HEK293T (cell line): ENCODE measurements at regions not wholly inside any gene's neighbourhood (a gene's known extent, or its start where the extent isn't known, plus 50 kb on each side); places are given as distances from the start of the nearest gene placed in this dataset.
"Not testable (repeated sequence)": the region's sequence is repeated elsewhere in the genome, so short reads cannot be mapped to it uniquely, and the experiment has no call there.

Experiments used
- CTCF ChIA-PET: fragments of 350-600 bp; formaldehyde crosslinking; extraction: SDS; loops from one replicate; lab custom pipeline; 2021; ENCODE audit warnings: antibody characterized with exemption, inconsistent platforms; lab: Yijun Ruan, JAX
- POLR2A ChIA-PET: fragments of 350-600 bp; formaldehyde crosslinking; extraction: SDS; loops from one replicate; lab custom pipeline; 2020; ENCODE audit warnings: antibody characterized with exemption, inconsistent platforms; lab: Yijun Ruan, JAX
- DNase-seq: peaks from one replicate; pipeline ENCODE4 v3.0.0; 2012; ENCODE audit warnings: mixed read lengths; ENCODE audit errors: extremely low spot score
- ARNT ChIP-seq: fragments of 450-650 bp; IDR thresholded peaks from 2 replicates; pipeline ENCODE4 v1.6.1; 2017; ENCODE audit warnings: mild to moderate bottlenecking
- BHLHE40 ChIP-seq: fragments of 450-650 bp; IDR thresholded peaks from 2 replicates; pipeline ENCODE4 v1.6.1; 2016; ENCODE audit warnings: mild to moderate bottlenecking, moderate library complexity, borderline replicate concordance
- CTBP1 ChIP-seq: fragments of 450-650 bp; IDR thresholded peaks from 2 replicates; pipeline ENCODE4 v1.6.1; 2016; ENCODE audit warnings: borderline replicate concordance
- ELF4 ChIP-seq: fragments of 450-650 bp; IDR thresholded peaks from 2 replicates; pipeline ENCODE4 v1.6.1; 2017; ENCODE audit warnings: antibody characterized with exemption
- FOXA1 ChIP-seq: fragments of 450-650 bp; IDR thresholded peaks from 2 replicates; pipeline ENCODE4 v1.6.1; 2016; ENCODE audit warnings: mild to moderate bottlenecking
- FOXK2 ChIP-seq: fragments of 450-650 bp; IDR thresholded peaks from 2 replicates; pipeline ENCODE4 v1.6.1; 2016; ENCODE audit warnings: mild to moderate bottlenecking
- FOXM1 ChIP-seq: fragments of 450-650 bp; IDR thresholded peaks from 2 replicates; pipeline ENCODE4 v1.6.1; 2017; ENCODE audit warnings: mild to moderate bottlenecking, borderline replicate concordance
- HDGF ChIP-seq: fragments of 450-650 bp; IDR thresholded peaks from 2 replicates; pipeline ENCODE4 v1.6.1; 2017; ENCODE audit warnings: antibody characterized with exemption, borderline replicate concordance
- L3MBTL2 ChIP-seq: fragments of 450-650 bp; conservative IDR thresholded peaks from 2 replicates; pipeline ENCODE4 v1.6.1; 2016; ENCODE audit warnings: mild to moderate bottlenecking
- LEF1 ChIP-seq: fragments of 450-650 bp; IDR thresholded peaks from 2 replicates; pipeline ENCODE4 v1.6.1; 2017; ENCODE audit warnings: mild to moderate bottlenecking, borderline replicate concordance
- NFRKB ChIP-seq: fragments of 450-650 bp; IDR thresholded peaks from 2 replicates; pipeline ENCODE4 v1.6.1; 2016; ENCODE audit warnings: mild to moderate bottlenecking, moderate library complexity
- SP1 ChIP-seq: fragments of 450-650 bp; IDR thresholded peaks from 2 replicates; pipeline ENCODE4 v1.6.1; 2017
- SUZ12 ChIP-seq: fragments of 450-650 bp; IDR thresholded peaks from 2 replicates; pipeline ENCODE4 v1.6.1; 2016; ENCODE audit warnings: mild to moderate bottlenecking
- TARDBP ChIP-seq: fragments of 450-650 bp; IDR thresholded peaks from 2 replicates; pipeline ENCODE4 v1.6.1; 2016
- ZNF384 ChIP-seq: fragments of 450-650 bp; IDR thresholded peaks from 2 replicates; pipeline ENCODE4 v1.6.1; 2016
- TF ChIP-seq, protein P1 (sequence below): fragments of 450-650 bp; IDR thresholded peaks from 2 replicates; pipeline ENCODE4 v1.6.1; 2016

DNA sequence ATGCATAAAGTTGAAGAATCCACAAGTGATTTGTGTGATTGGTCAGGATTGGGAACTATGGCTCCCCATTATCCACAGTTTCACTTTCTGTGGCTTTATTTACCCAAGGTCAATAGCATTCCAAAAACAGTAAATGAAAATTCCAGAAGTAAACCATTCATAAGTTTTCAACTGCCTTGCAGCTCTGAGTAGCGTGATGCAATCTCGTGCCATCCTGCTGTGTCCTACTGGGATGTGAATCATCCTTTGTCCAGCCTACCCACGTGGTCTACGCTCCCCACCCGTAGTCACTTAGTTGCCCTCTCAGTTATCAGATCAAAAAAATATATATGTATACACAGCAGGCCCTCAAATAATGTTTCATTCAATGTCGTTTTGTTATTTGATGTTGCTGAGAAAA is 89.0 kb upstream of the DLGAP1 start:
- no peak for DNase-seq
- ChIA-PET POLR2A (no interaction called here), CTCF (no interaction called here)
- TF ChIP-seq BHLHE40 (no peak), CTBP1 (no peak), FOXM1 (no peak), SUZ12 (no peak), SP1 (no peak), FOXK2 (no peak), HDGF (no peak), LEF1 (no peak), NFRKB (no peak)

DNA sequence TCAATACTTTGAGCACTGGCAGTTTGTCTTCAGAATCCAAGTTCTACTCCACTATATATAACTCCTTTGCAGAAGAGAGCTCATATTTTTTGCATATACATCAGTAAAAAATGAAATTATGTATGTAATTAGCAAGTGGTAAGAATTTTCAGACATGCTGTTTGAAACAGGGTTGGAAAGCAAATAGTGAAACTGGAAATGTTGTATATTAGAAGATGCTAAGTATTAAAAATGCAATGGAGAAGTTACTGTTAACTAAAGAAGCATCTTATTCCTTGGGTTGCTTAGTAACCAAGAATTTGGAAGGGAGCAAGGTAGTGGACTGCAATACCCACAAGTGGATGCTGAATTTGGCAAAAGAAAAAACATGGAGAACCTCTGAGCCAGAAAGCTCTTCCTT is 88.6 kb upstream of the DLGAP1 start:
- ChIA-PET CTCF (no interaction called here), POLR2A (no interaction called here)
- TF ChIP-seq ELF4 (no peak), LEF1 (no peak), FOXK2 (no peak), FOXM1 (no peak), SUZ12 (no peak), ZNF384 (no peak), BHLHE40 (no peak), L3MBTL2 (no peak), NFRKB (no peak), SP1 (no peak), HDGF (no peak), TARDBP (no peak), FOXA1 (no peak), CTBP1 (no peak), ARNT (no peak)
- TF ChIP-seq, protein P1, sequence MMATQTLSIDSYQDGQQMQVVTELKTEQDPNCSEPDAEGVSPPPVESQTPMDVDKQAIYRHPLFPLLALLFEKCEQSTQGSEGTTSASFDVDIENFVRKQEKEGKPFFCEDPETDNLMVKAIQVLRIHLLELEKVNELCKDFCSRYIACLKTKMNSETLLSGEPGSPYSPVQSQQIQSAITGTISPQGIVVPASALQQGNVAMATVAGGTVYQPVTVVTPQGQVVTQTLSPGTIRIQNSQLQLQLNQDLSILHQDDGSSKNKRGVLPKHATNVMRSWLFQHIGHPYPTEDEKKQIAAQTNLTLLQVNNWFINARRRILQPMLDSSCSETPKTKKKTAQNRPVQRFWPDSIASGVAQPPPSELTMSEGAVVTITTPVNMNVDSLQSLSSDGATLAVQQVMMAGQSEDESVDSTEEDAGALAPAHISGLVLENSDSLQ: no peak
- DNase-seq: no peak

DNA sequence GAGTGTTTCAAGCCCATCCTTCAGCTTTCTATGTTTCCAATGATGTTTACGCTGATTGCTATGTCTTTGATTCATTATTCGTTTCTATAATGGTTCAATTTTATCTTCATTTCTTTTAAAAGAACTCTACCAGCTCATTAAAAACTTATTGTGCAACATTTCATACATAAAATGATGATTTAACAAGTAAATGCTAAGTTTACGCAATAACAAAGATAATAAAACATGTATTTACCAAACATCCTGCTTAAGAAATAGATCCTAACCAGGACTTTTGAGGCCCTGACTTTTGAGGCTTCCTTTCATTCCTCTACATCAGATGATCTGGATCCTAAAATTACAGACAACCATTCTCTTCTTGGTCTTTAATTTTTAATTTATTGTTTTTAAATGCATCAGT is 86.5 kb upstream of the DLGAP1 start:
- POLR2A ChIA-PET: no interaction called here
- no peak for TF ChIP-seq HDGF
- TF ChIP-seq NFRKB: no peak
- no peak for TF ChIP-seq FOXA1
- TF ChIP-seq SP1: no peak
- TF ChIP-seq FOXM1: no peak
- no peak for TF ChIP-seq SUZ12
- TF ChIP-seq L3MBTL2: no peak
- no peak for TF ChIP-seq FOXK2
- TF ChIP-seq TARDBP: no peak
- TF ChIP-seq ARNT: no peak
- TF ChIP-seq ELF4: no peak
- TF ChIP-seq, protein P1: no peak
- TF ChIP-seq ZNF384: no peak
- TF ChIP-seq CTBP1: no peak
- TF ChIP-seq LEF1: no peak
- no peak for TF ChIP-seq BHLHE40
- no peak for DNase-seq
- CTCF ChIA-PET: no interaction called here

DNA sequence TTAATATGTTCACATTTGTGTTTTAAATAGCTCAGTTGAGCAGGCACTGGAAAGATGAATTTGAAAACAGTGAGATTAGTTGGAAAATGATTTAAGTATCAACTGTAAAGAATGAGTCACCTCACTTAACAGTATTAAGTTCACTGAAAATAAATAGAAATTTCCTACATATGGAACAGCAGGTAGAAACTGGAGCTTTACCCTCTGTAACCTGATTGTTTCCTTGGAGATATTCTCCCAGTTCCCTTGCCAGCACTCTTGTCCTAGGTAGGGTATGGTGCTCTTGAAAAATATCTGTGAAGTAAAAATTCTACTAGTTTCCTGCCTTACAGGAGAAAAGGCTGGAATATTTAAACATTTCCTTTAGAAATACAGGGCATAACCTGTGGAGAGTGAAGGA is 81.3 kb upstream of the DLGAP1 start:
- CTCF ChIA-PET: no interaction called here
- POLR2A ChIA-PET: no interaction called here
- no peak for TF ChIP-seq SUZ12
- TF ChIP-seq FOXM1: no peak
- no peak for TF ChIP-seq TARDBP
- no peak for TF ChIP-seq ZNF384
- TF ChIP-seq ELF4: no peak
- no peak for TF ChIP-seq LEF1
- DNase-seq: no peak

DNA sequence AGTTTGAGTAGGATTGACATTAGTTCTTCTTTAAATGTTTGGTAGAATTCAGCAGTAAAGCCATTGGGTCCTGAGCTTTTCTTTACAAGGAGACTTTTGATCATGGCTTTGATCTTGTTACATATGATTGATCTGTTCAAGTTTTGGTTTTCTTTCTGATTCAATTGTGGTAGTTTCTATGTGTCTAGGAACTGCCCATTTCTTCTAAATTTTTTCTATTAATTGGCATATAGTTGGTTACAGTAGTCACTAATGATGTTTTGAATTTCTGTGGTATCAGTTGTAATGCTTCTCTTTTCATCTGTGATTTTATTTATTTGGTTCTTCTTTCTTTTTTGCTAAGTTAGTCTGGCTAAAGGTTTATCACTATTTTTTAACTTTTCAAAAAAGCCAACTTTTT is 73.3 kb upstream of the DLGAP1 start:
- no peak for DNase-seq
- CTCF ChIA-PET: no interaction called here
- TF ChIP-seq HDGF (no peak), ZNF384 (no peak), L3MBTL2 (no peak), FOXM1 (no peak), TARDBP (no peak), SUZ12 (no peak)
- TF ChIP-seq, protein P1: no peak
- POLR2A ChIA-PET: no interaction called here

DNA sequence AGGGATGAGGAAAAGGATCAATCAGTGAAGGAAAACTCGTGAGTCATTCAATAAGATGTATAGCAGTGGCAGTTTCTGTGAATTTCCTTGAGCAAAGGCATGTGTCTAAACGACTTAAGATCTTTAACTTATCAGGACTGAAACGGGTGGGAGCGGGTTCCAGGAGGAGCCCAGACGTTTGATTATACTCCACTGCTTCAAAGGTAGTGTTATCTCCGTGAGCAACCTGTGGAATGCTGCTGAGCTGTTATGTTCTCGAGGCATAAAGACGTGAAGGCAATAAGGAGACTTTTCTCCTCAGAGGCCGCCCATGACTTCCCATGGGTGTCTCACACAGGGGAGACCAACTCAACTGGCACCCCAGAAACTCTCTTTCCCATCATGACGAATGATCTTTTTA is 72.7 kb upstream of the DLGAP1 start:
- CTCF ChIA-PET: not testable (repeated sequence)

DNA sequence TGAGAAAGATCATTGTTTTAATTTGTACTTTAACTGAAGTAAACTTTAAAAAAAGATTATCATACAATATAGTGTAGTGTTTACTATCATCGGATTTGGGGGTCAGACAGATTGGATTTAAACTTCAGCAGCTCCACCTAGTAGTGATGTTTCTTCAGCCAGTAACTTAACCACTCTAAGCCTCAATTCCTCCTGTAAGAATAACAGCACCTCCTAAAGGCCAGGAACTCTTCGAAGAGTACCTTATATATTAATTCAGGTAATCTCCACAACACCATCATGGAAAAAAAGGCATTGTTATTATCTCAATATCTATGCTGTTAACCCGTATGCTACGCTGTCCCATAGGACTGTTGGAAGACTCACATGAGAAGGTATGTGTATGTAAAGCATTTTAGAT is 69.0 kb upstream of the DLGAP1 start:
- no peak for TF ChIP-seq FOXK2
- TF ChIP-seq SP1: no peak
- TF ChIP-seq HDGF: no peak
- no peak for TF ChIP-seq ARNT
- TF ChIP-seq, protein P1: no peak
- TF ChIP-seq FOXA1: no peak
- TF ChIP-seq NFRKB: no peak
- TF ChIP-seq ZNF384: no peak
- no peak for TF ChIP-seq BHLHE40
- no peak for TF ChIP-seq L3MBTL2
- TF ChIP-seq FOXM1: no peak
- TF ChIP-seq ELF4: no peak
- TF ChIP-seq CTBP1: no peak
- TF ChIP-seq LEF1: no peak
- no peak for TF ChIP-seq TARDBP
- TF ChIP-seq SUZ12: no peak
- DNase-seq: no peak
- ChIA-PET POLR2A (no interaction called here), CTCF (no interaction called here)

More for the DNA sequence above, 72.7 kb upstream of the DLGAP1 start:
- POLR2A ChIA-PET, DNase-seq: not testable (repeated sequence)
